GM12874 (cell line): ENCODE measurements at regions not wholly inside any gene's neighbourhood (a gene's known extent, or its start where the extent isn't known, plus 50 kb on each side); places are given as distances from the start of the nearest gene placed in this dataset.

Experiments used
- TF ChIP-seq, protein P1 (sequence below): IDR thresholded peaks from 2 replicates; pipeline ENCODE4 v1.5.1; 2011; ENCODE audit warnings: low read depth, mild to moderate bottlenecking, control low read depth, low read length, moderate library complexity; ENCODE audit not compliant: insufficient read depth

DNA sequence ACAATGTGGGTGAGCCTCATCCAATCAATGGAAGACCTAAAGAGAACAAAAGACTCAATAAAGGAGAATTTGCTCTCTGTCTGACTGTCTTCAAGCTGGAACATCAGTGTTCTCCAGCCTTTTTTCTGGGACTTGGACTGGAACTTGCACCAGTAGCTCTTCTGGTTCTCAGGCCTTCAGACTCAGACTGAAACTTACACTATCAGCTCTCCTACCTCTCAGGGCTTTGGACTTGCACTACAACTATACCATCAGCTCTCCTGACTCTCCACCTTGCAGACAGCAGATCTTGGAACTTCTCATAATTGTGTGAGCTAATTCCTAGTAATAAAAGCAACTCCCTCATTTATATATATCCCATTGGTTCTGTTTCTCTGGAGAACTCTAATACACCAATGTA, 185.9 kb downstream of the SMIM20 start:
- TF ChIP-seq, protein P1, sequence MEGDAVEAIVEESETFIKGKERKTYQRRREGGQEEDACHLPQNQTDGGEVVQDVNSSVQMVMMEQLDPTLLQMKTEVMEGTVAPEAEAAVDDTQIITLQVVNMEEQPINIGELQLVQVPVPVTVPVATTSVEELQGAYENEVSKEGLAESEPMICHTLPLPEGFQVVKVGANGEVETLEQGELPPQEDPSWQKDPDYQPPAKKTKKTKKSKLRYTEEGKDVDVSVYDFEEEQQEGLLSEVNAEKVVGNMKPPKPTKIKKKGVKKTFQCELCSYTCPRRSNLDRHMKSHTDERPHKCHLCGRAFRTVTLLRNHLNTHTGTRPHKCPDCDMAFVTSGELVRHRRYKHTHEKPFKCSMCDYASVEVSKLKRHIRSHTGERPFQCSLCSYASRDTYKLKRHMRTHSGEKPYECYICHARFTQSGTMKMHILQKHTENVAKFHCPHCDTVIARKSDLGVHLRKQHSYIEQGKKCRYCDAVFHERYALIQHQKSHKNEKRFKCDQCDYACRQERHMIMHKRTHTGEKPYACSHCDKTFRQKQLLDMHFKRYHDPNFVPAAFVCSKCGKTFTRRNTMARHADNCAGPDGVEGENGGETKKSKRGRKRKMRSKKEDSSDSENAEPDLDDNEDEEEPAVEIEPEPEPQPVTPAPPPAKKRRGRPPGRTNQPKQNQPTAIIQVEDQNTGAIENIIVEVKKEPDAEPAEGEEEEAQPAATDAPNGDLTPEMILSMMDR, result no peak

- TF ChIP-seq, protein P1, result no peak
Measured at GRCh38 chr4:26101011-26101410, 187.0 kb downstream of the SMIM20 start.

GRCh38 chr4:26104056-26104685, 190.2 kb downstream of the SMIM20 start:
- TF ChIP-seq, protein P1, result no peak

GRCh38 chr4:26105337-26105736, 191.3 kb downstream of the SMIM20 start:
- TF ChIP-seq, protein P1, result no peak

DNA sequence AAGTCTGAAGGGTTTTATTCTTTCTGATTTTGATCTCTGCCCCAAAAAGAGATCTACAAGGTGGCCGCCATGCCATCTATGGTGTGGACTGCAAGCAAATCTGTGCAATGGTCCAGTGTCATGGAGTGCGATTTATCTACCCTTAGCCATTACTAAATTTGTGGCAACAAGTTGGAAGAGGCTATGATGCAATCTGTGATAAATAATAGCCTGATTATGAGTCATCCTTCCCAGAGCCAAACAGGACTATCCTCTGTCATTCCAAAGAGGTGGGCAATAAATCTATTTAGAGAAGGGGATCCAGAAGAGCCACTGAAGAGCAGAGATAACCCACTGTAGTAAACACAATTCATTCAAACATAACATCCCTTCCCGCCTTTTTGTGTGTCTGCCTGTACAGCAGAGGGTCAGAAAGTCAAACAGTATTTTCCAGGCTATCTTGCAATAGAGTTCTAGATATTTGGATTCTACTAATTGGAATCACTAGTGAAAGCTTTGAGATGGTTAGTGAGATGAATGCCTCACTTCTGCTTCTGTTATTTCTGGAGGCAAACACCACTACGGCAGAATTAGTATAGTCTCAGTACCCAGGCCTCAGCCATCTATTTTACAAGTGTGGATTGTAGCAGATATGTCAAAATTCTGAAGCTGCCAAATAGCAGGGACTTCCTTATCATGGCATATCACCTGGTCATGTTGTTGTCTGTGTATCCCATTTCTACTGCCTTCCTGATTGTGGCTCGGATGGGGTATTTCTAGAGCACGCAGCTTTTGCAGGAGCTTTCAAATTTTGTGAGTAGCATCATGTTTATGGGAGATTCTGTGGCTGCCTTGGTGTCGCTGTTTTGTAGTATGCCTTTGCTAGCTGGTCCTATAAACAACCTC, 192.0 kb downstream of the SMIM20 start:
- TF ChIP-seq, protein P1, result no peak

DNA sequence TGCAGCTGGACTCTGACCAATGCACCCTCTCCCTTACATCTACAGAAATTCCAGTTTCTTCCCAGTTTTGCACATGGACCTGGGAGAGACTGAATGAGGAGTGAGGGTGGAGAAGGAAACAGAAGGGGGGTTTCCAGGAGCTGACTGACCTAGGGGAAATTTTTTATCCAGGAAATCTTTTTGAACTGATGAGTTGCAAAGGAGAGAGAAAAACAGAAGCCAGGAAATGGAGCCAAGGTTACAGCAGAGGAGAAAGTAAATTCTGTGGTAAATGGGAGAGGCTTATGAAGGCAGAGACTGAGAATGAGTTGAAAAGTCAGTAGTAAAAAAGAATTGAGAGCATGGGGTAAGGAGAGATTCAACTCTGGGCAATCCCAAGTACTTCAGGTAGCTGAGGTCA, 192.8 kb downstream of the SMIM20 start:
- TF ChIP-seq, protein P1, result no peak

- TF ChIP-seq, protein P1, result no peak
Measured at GRCh38 chr4:26108054-26108453, 194.0 kb downstream of the SMIM20 start.
